ENCODE measurements at regions not wholly inside any gene's neighbourhood (a gene's known extent, or its start where the extent isn't known, plus 50 kb on each side); places are given as distances from the start of the nearest gene placed in this dataset.

GRCh38 chr6:27761391-27761790, 150.8 kb downstream of the OR2B2 start:
- TF ChIP-seq CTCF (IDR thresholded peaks at IDR 0.05) (no peak), POLR2A (IDR thresholded peaks at IDR 0.05) (no peak)

All from gastroesophageal sphincter (tissue), 3 donors.